IMR-90 (cell line): ENCODE measurements at regions not wholly inside any gene's neighbourhood (a gene's known extent, or its start where the extent isn't known, plus 50 kb on each side); places are given as distances from the start of the nearest gene placed in this dataset.

Experiments used
- CEBPB ChIP-seq: IDR thresholded peaks from 2 replicates; pipeline ENCODE4 v1.6.1; 2012; ENCODE audit warnings: low read depth, low read length, improper control_type of control experiment
- CHD1 ChIP-seq: IDR thresholded peaks from 2 replicates; pipeline ENCODE4 v1.6.1; 2012; ENCODE audit warnings: low read depth, low read length, improper control_type of control experiment
- POLR2A ChIP-seq: IDR thresholded peaks from 2 replicates; pipeline ENCODE4 v1.6.1; 2012; ENCODE audit warnings: mild to moderate bottlenecking, low read depth, low read length
- RFX5 ChIP-seq: IDR thresholded peaks from 2 replicates; pipeline ENCODE4 v1.8.0; 2012; ENCODE audit warnings: low read depth, mild to moderate bottlenecking, low read length, moderate library complexity
- SMC3 ChIP-seq: fragments of 150-350 bp; IDR thresholded peaks from 2 replicates; pipeline ENCODE4 v1.6.1; 2016; ENCODE audit warnings: low read depth, mild to moderate bottlenecking, antibody characterized with exemption, low read length, moderate library complexity
- TF ChIP-seq, protein P1 (sequence below): conservative IDR thresholded peaks from 2 replicates; pipeline ENCODE4 v1.5.1; 2012; ENCODE audit warnings: mild to moderate bottlenecking, low read depth, low read length, improper control_type of control experiment
- TF ChIP-seq, protein P2 (sequence below): fragments of 150-350 bp; IDR thresholded peaks from 2 replicates; pipeline ENCODE4 v1.6.1; 2016; ENCODE audit warnings: low read depth, mild to moderate bottlenecking, low read length, moderate library complexity, borderline replicate concordance

DNA sequence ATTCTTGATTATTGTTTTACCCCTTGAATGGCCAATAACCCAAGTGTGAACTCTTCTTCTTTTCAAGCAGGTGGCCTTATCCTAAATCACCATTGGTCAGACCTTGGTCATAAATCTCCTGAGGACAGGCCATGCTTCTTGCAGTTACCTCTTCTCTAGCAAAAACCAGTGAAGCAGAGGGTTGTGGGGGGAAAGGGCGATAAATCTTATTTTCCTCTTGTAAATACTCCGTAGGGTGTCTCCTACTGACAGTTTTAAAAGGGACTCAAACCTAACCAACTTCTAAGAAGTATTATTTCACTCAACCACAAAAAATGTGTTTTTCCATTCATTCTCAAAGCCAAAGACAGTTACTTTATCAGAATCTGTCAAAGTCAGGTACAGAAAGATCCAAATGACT is 168.1 kb upstream of the RMP24 start:
- TF ChIP-seq CEBPB (no peak), POLR2A (no peak), CHD1 (no peak), RFX5 (no peak), SMC3 (no peak)
- TF ChIP-seq, protein P1, sequence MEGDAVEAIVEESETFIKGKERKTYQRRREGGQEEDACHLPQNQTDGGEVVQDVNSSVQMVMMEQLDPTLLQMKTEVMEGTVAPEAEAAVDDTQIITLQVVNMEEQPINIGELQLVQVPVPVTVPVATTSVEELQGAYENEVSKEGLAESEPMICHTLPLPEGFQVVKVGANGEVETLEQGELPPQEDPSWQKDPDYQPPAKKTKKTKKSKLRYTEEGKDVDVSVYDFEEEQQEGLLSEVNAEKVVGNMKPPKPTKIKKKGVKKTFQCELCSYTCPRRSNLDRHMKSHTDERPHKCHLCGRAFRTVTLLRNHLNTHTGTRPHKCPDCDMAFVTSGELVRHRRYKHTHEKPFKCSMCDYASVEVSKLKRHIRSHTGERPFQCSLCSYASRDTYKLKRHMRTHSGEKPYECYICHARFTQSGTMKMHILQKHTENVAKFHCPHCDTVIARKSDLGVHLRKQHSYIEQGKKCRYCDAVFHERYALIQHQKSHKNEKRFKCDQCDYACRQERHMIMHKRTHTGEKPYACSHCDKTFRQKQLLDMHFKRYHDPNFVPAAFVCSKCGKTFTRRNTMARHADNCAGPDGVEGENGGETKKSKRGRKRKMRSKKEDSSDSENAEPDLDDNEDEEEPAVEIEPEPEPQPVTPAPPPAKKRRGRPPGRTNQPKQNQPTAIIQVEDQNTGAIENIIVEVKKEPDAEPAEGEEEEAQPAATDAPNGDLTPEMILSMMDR, result no peak
- TF ChIP-seq, protein P2, sequence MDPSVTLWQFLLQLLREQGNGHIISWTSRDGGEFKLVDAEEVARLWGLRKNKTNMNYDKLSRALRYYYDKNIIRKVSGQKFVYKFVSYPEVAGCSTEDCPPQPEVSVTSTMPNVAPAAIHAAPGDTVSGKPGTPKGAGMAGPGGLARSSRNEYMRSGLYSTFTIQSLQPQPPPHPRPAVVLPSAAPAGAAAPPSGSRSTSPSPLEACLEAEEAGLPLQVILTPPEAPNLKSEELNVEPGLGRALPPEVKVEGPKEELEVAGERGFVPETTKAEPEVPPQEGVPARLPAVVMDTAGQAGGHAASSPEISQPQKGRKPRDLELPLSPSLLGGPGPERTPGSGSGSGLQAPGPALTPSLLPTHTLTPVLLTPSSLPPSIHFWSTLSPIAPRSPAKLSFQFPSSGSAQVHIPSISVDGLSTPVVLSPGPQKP, result no peak
